ENCODE measurements at regions not wholly inside any gene's neighbourhood (a gene's known extent, or its start where the extent isn't known, plus 50 kb on each side); places are given as distances from the start of the nearest gene placed in this dataset.

DNA sequence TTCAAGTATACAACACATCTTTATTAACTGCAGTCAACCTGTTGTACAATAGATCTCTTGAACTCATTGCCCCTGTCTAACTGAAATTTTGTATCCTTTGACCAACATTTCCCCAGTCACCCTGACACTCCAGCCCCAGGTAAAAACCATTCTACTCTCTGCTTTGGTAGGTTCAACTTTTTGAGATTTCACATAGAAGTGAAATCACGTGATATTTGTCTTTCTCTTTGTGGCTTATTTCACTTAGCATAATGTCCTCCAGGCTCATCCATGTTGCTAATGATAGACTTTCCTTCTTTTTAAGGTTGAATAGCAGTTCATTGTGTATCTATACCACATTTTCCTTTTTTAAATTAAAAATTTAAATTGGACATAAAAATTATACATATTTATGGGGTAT lies 126.5 kb upstream of the MAN2A1 start:
- TF ChIP-seq, protein P1, sequence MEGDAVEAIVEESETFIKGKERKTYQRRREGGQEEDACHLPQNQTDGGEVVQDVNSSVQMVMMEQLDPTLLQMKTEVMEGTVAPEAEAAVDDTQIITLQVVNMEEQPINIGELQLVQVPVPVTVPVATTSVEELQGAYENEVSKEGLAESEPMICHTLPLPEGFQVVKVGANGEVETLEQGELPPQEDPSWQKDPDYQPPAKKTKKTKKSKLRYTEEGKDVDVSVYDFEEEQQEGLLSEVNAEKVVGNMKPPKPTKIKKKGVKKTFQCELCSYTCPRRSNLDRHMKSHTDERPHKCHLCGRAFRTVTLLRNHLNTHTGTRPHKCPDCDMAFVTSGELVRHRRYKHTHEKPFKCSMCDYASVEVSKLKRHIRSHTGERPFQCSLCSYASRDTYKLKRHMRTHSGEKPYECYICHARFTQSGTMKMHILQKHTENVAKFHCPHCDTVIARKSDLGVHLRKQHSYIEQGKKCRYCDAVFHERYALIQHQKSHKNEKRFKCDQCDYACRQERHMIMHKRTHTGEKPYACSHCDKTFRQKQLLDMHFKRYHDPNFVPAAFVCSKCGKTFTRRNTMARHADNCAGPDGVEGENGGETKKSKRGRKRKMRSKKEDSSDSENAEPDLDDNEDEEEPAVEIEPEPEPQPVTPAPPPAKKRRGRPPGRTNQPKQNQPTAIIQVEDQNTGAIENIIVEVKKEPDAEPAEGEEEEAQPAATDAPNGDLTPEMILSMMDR (IDR thresholded peaks at IDR 0.05; ENCODE audit: low read depth, low read length, poor library complexity, severe bottlenecking), result no peak
- no peak for TF ChIP-seq EZH2phosphoT487 (IDR thresholded peaks at IDR 0.05; ENCODE audit: borderline replicate concordance, low read length)

All from DOHH2 (cell line).